ENCODE measurements at regions not wholly inside any gene's neighbourhood (a gene's known extent, or its start where the extent isn't known, plus 50 kb on each side); places are given as distances from the start of the nearest gene placed in this dataset.

- TF ChIP-seq PATZ1 (CRISPR knock-in tag; IDR thresholded peaks at IDR 0.05; ENCODE audit: borderline replicate concordance) = no peak
- TF ChIP-seq ARNTL (CRISPR knock-in tag; IDR thresholded peaks at IDR 0.05; ENCODE audit: borderline replicate concordance, low read depth) = no peak
- TF ChIP-seq RARB (CRISPR knock-in tag; IDR thresholded peaks at IDR 0.05) = no peak
Measured at GRCh38 chr3:102106416-102107097, 257.2 kb downstream of the NFKBIZ start.
